ENCODE measurements at regions not wholly inside any gene's neighbourhood (a gene's known extent, or its start where the extent isn't known, plus 50 kb on each side); places are given as distances from the start of the nearest gene placed in this dataset.

GRCh38 chrX:42604302-42604701 is 173.7 kb downstream of the PPP1R2C start:
- TF ChIP-seq CTCF (IDR thresholded peaks at IDR 0.05) (no peak), POLR2AphosphoS5 (IDR thresholded peaks at IDR 0.05; ENCODE audit: insufficient read depth in 1 of 2, low read depth in 1 of 2) (no peak)

Measured in vagina (tissue), 2 donors.